Tibial nerve (tissue), 4 donors: ENCODE measurements at regions not wholly inside any gene's neighbourhood (a gene's known extent, or its start where the extent isn't known, plus 50 kb on each side); places are given as distances from the start of the nearest gene placed in this dataset.

ENCODE experiments used
- EP300 ChIP-seq, 2 donors: sonication (generic); formaldehyde crosslinking; IDR thresholded peaks; one replicate each; pipeline ENCODE4 v1.6.1; 2017; ENCODE audit warnings: antibody characterized with exemption in 2 of 2, mild to moderate bottlenecking in 1 of 2
- POLR2A ChIP-seq, 2 donors: fragments of 450-650 bp; IDR thresholded peaks; one replicate each; pipeline ENCODE4 v1.6.1; 2017; ENCODE audit warnings: antibody characterized with exemption in 2 of 2, mild to moderate bottlenecking in 2 of 2, moderate library complexity in 2 of 2
- TF ChIP-seq, protein P1 (sequence below), 5 experiments: fragments of 200-600 bp in 3 of 5; fragments of 450-650 bp in 2 of 5; sonication (generic) in 3 of 5; IDR thresholded peaks; one replicate each; pipeline ENCODE4 v1.5.1; 2016 to 2019; ENCODE audit warnings: antibody characterized with exemption in 5 of 5, mild to moderate bottlenecking in 3 of 5, moderate library complexity in 2 of 5

DNA sequence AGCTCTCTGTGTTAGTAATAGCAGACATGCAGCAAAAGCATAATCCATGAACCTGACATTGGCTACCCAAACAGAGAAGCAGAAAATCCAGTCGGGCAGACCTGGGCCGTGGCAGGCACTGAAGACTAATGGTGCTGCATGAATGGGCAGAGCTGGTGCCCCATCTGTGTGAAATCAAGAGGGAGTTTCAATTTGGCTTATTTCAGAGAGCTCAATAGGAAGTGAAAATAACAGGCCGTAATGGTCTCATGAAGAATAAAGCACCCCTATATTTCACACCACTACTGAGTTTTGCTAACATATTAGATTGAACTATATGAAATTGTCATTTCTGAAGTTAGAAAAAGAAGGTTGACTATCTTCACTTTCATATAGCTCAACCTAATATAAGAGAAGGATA lies 149.7 kb downstream of the ENC1 start:
- TF ChIP-seq, protein P1, sequence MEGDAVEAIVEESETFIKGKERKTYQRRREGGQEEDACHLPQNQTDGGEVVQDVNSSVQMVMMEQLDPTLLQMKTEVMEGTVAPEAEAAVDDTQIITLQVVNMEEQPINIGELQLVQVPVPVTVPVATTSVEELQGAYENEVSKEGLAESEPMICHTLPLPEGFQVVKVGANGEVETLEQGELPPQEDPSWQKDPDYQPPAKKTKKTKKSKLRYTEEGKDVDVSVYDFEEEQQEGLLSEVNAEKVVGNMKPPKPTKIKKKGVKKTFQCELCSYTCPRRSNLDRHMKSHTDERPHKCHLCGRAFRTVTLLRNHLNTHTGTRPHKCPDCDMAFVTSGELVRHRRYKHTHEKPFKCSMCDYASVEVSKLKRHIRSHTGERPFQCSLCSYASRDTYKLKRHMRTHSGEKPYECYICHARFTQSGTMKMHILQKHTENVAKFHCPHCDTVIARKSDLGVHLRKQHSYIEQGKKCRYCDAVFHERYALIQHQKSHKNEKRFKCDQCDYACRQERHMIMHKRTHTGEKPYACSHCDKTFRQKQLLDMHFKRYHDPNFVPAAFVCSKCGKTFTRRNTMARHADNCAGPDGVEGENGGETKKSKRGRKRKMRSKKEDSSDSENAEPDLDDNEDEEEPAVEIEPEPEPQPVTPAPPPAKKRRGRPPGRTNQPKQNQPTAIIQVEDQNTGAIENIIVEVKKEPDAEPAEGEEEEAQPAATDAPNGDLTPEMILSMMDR (IDR thresholded peaks at IDR 0.05), result no peak
- no peak for TF ChIP-seq POLR2A (IDR thresholded peaks at IDR 0.05)
- no peak for TF ChIP-seq EP300 (IDR thresholded peaks at IDR 0.05)
